ENCODE measurements at regions not wholly inside any gene's neighbourhood (a gene's known extent, or its start where the extent isn't known, plus 50 kb on each side); places are given as distances from the start of the nearest gene placed in this dataset.

- Histone ChIP-seq H3K27ac (no peak overlapping the region), H3K36me3 (no peaks in the 10 kb centered on the region), H3K9me3 (no peaks in the 10 kb centered on the region), H3K27me3 (no peaks in the 10 kb centered on the region), H3K4me1 (ENCODE audit: insufficient read depth) (no peaks in the 10 kb centered on the region), H3K4me3 (no peak overlapping the region)
- TF ChIP-seq CTCF (IDR thresholded peaks at IDR 0.05) (no peak), EP300 (IDR thresholded peaks at IDR 0.05) (no peak)
- no peak for DNase-seq
- 95 to 97% (median 96%) methylated on average over 4 of the region's 4 CpGs for WGBS, 3 donors
- intact Hi-C loops (cut with DNase I) = no loop called here
Measured at GRCh38 chr11:37533830-37534229, 935.8 kb upstream of the RAG2 start.

GRCh38 chr11:37533087-37533486 lies 935.1 kb upstream of the RAG2 start:
- Histone ChIP-seq H3K4me3 (no peak overlapping the region), H3K9me3 (no peaks in the 10 kb centered on the region), H3K27ac (no peak overlapping the region), H3K4me1 (ENCODE audit: insufficient read depth) (no peaks in the 10 kb centered on the region), H3K27me3 (no peaks in the 10 kb centered on the region), H3K36me3 (no peaks in the 10 kb centered on the region)
- TF ChIP-seq EP300 (IDR thresholded peaks at IDR 0.05) = no peak
- no peak for TF ChIP-seq CTCF (IDR thresholded peaks at IDR 0.05)
- TF ChIP-seq POLR2A (IDR thresholded peaks at IDR 0.05) = no peak
- DNase-seq = no peak
- intact Hi-C loops (cut with DNase I) = no loop called here
- 71 to 82% (median 76%) methylated on average over 2 of the region's 2 CpGs for WGBS, 3 donors

GRCh38 chr11:37532271-37532670 lies 934.2 kb upstream of the RAG2 start:
- whole genome bisulfite sequencing, 3 donors = 22 to 31% (median 28%) methylated on average over 2 of the region's 2 CpGs
- Histone ChIP-seq H3K4me3 (no peak overlapping the region), H3K36me3 (no peaks in the 10 kb centered on the region), H3K9me3 (no peaks in the 10 kb centered on the region), H3K4me1 (ENCODE audit: insufficient read depth) (no peaks in the 10 kb centered on the region), H3K27me3 (no peaks in the 10 kb centered on the region), H3K27ac (no peak overlapping the region)
- no peak for DNase-seq
- TF ChIP-seq CTCF (IDR thresholded peaks at IDR 0.05) = no peak
- TF ChIP-seq POLR2A (IDR thresholded peaks at IDR 0.05) = no peak
- no peak for TF ChIP-seq EP300 (IDR thresholded peaks at IDR 0.05)
- intact Hi-C loops (cut with DNase I) = no loop called here

GRCh38 chr11:37527545-37527944 lies 929.5 kb upstream of the RAG2 start:
- Histone ChIP-seq H3K27ac (no peak overlapping the region), H3K36me3 (no peaks in the 10 kb centered on the region), H3K4me3 (no peak overlapping the region), H3K4me1 (ENCODE audit: insufficient read depth) (no peaks in the 10 kb centered on the region), H3K27me3 (no peaks in the 10 kb centered on the region), H3K9me3 (no peaks in the 10 kb centered on the region)
- intact Hi-C loops (cut with DNase I) = no loop called here
- DNase-seq = no peak
- TF ChIP-seq EP300 (IDR thresholded peaks at IDR 0.05) (no peak), CTCF (IDR thresholded peaks at IDR 0.05) (no peak), POLR2A (IDR thresholded peaks at IDR 0.05) (no peak)
- WGBS, 3 donors = 93 to 97% (median 96%) methylated on average over 1 of the region's 1 CpG

- intact Hi-C loops (cut with DNase I) = no loop called here
- Histone ChIP-seq H3K27ac (no peak overlapping the region), H3K9me3 (no peaks in the 10 kb centered on the region), H3K4me1 (ENCODE audit: insufficient read depth) (no peaks in the 10 kb centered on the region), H3K4me3 (no peak overlapping the region), H3K27me3 (no peaks in the 10 kb centered on the region), H3K36me3 (no peaks in the 10 kb centered on the region)
- TF ChIP-seq EP300 (IDR thresholded peaks at IDR 0.05) (no peak), POLR2A (IDR thresholded peaks at IDR 0.05) (no peak), CTCF (IDR thresholded peaks at IDR 0.05) (no peak)
- no peak for DNase-seq
Measured at GRCh38 chr11:37525336-37525735, 927.3 kb upstream of the RAG2 start.

Measured in ovary (tissue), 7 donors.